ENCODE measurements at regions not wholly inside any gene's neighbourhood (a gene's known extent, or its start where the extent isn't known, plus 50 kb on each side); places are given as distances from the start of the nearest gene placed in this dataset.
"Not testable (repeated sequence)": the region's sequence is repeated elsewhere in the genome, so short reads cannot be mapped to it uniquely, and the experiment has no call there.

DNA sequence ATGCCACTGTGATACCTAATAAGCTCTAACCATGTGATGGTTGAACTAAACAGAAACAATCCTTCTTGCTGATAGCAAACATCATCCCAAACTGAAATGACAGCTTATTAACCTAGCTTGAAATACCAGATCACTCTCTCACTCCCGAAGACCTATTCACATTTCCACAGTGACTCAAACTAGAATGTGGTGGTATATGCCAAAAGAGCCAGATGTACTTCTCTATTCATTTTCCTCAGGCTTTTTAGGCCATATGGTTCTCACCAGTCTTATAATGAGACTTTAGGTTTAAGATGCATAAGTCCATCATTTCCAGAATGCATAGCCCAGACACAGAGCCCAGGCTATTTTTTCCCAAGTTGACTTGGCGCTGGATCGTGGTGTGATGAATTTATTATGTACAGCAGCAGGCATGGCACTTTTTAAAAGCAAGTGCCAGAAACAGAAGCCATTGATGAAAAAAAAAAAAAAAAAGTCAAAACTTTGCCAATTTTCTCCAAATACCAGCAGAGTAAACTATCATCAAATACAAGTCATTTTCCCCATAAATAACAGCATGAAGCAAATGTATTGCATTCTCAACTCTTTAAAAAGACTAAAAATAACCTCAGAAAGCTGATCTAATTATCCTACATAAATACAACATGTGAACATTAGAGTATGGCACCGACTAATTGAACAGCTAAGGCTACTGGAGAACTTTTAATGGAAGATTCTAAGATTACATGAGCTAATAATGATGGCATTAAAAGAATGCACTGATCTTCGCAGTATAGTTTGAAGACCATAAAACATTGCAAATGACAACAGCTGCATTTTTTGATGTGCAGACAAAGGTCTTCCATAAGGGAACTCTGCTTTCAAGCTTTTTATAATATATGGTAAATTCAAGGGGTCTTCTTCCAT, 365.4 kb downstream of the LRRIQ3 start:
- Histone ChIP-seq H3K27ac (no peak overlapping the region), H3K36me3 (no peaks in the 10 kb centered on the region), H3K9me3 (no peaks in the 10 kb centered on the region), H3K4me3 (no peak overlapping the region), H3K4me1 (no peaks in the 10 kb centered on the region), H3K27me3 (no peaks in the 10 kb centered on the region)
- TF ChIP-seq, protein P1, sequence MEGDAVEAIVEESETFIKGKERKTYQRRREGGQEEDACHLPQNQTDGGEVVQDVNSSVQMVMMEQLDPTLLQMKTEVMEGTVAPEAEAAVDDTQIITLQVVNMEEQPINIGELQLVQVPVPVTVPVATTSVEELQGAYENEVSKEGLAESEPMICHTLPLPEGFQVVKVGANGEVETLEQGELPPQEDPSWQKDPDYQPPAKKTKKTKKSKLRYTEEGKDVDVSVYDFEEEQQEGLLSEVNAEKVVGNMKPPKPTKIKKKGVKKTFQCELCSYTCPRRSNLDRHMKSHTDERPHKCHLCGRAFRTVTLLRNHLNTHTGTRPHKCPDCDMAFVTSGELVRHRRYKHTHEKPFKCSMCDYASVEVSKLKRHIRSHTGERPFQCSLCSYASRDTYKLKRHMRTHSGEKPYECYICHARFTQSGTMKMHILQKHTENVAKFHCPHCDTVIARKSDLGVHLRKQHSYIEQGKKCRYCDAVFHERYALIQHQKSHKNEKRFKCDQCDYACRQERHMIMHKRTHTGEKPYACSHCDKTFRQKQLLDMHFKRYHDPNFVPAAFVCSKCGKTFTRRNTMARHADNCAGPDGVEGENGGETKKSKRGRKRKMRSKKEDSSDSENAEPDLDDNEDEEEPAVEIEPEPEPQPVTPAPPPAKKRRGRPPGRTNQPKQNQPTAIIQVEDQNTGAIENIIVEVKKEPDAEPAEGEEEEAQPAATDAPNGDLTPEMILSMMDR (IDR thresholded peaks at IDR 0.05): no peak
- 75 to 78% methylated on average over 5 of the region's 5 CpGs for WGBS, 2 donors
- intact Hi-C loops (cut with DNase I): loop anchor here in 1 of 10 donors (1.0 kb wide), 1 partner anchor 12 kb away; no protein-coding TSS in a partner anchor
- ATAC-seq (no peak), DNase-seq (no peak)

DNA sequence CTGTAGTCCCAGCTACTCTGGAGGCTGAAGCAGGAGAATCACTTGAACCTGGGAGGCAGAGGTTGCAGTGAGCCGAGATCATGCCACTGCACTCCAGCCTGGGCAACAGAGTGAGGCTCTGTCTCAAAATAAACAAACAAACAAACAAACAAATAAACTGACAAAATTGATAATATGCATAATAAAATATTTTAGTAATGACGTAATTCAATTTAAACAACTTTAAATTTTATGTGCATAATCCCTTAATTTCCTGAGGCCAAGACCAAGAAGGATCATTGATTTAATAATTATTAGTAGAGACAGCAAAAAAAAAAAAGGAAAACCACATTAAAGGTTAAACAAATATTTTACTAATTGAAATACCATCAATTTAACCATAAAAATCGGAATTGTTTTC, 370.7 kb downstream of the LRRIQ3 start:
- H3K4me3 ChIP-seq; H3K36me3 ChIP-seq; ATAC-seq; H3K9me3 ChIP-seq; H3K27me3 ChIP-seq; intact Hi-C loops (cut with DNase I); H3K27ac ChIP-seq; DNase-seq; H3K4me1 ChIP-seq: not testable (repeated sequence)
- WGBS, 2 donors: 83 to 89% methylated on average over 3 of the region's 3 CpGs

DNA sequence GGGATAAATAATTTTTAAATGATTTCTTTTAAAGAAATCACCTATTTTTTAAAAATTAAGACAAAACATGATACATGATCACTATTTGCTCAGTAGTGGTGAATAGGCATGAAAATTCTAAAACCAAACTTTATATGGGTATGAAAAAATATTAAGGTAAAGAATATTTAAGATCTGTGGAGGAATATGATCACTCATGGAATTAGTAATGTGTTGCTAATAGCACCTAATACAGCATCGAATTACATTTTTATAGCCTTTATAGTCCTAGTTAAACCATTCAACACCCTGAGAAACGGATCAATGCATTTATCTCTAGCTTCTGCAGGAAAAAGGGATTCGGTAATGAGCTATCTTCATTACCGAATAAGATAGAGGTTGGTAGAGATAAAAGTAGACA, 373.9 kb downstream of the LRRIQ3 start:
- Histone ChIP-seq H3K36me3 (no peaks in the 10 kb centered on the region), H3K27ac (no peak overlapping the region), H3K4me3 (no peak overlapping the region), H3K4me1 (no peaks in the 10 kb centered on the region), H3K27me3 (no peaks in the 10 kb centered on the region), H3K9me3 (no peaks in the 10 kb centered on the region)
- WGBS, 2 donors: 76 to 83% methylated on average over 4 of the region's 4 CpGs
- intact Hi-C loops (cut with DNase I): no loop called here
- TF ChIP-seq, protein P1 (IDR thresholded peaks at IDR 0.05): no peak
- ATAC-seq (no peak), DNase-seq (no peak)

- no peak for ATAC-seq
- TF ChIP-seq, protein P1 (IDR thresholded peaks at IDR 0.05): no peak
- Histone ChIP-seq H3K27ac (no peak overlapping the region), H3K27me3 (no peaks in the 10 kb centered on the region), H3K4me3 (no peak overlapping the region), H3K4me1 (no peaks in the 10 kb centered on the region), H3K36me3 (no peaks in the 10 kb centered on the region), H3K9me3 (peaks cover 0 to 6% (median 0%) of the 10 kb centered on the region in 11 donors)
- intact Hi-C loops (cut with DNase I): no loop called here
- no peak for DNase-seq
Observed at GRCh38 chr1:73821520-73821919, 376.5 kb downstream of the LRRIQ3 start.

DNA sequence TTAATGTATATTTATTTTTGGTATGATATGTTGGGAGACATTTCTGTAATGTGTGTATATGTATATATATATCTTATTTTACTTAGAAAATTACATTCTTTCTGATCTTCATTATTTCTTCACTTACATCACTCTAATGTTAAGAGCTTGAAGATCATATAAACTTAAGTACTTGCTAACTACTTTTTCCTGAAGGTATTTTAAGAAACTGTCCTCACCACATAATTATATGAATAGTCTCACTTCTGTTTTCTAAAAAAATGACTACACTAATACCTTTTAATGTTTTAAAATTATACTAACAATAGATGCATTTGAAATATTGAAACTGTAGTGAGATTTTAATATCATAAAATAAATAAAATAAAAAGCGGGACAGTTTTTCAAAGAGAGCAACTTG, 377.1 kb downstream of the LRRIQ3 start:
- peaks cover 0 to 10% (median 0%) of the 10 kb centered on the region in 11 donors for H3K9me3 ChIP-seq
- intact Hi-C loops (cut with DNase I): loop anchor here in 1 of 10 donors (1.0 kb wide), 1 partner anchor 12 kb away; no protein-coding TSS in a partner anchor
- TF ChIP-seq, protein P1 (IDR thresholded peaks at IDR 0.05): no peak
- no peak overlapping the region for H3K4me3 ChIP-seq
- H3K4me1 ChIP-seq: no peaks in the 10 kb centered on the region
- ATAC-seq (no peak), DNase-seq (no peak)
- 89 to 98% methylated on average over 1 of the region's 1 CpG for WGBS, 2 donors
- no peaks in the 10 kb centered on the region for H3K36me3 ChIP-seq
- H3K27me3 ChIP-seq: no peaks in the 10 kb centered on the region
- no peak overlapping the region for H3K27ac ChIP-seq
